WTC11 (cell line): ENCODE measurements at regions not wholly inside any gene's neighbourhood (a gene's known extent, or its start where the extent isn't known, plus 50 kb on each side); places are given as distances from the start of the nearest gene placed in this dataset.

ENCODE experiments used
- ATAC-seq: fragments of 200-7000 bp; cut with Tn5 transposase; 2 replicates; pipeline ENCODE4 v1.10.0; 2021; ENCODE audit warnings: mild to moderate bottlenecking, moderate library complexity
- CTCF ChIA-PET: fragments of 300-600 bp; sonication (Branson Sonifier 250); formaldehyde crosslinking; loops from one replicate; lab custom pipeline; 2021; ENCODE audit warnings: antibody characterized with exemption; lab: Charles Lee
- POLR2A ChIA-PET: fragments of 350-600 bp; sonication (Branson Sonifier 250); formaldehyde crosslinking; loops from one replicate; lab custom pipeline; 2021; ENCODE audit warnings: antibody characterized with exemption; lab: Charles Lee
- DNase-seq: peaks from one replicate; pipeline ENCODE4 v3.0.0; 2021; ENCODE audit warnings: low spot score
- H3K27ac Mint-ChIP-seq: 2 replicates; pipeline ENCODE4 v1.8.0; 2021; ENCODE audit warnings: mixed read lengths
- H3K27me3 Mint-ChIP-seq: 2 replicates; pipeline ENCODE4 v1.8.0; 2021; ENCODE audit warnings: low read depth, mild to moderate bottlenecking, moderate library complexity, mixed read lengths
- H3K36me3 Mint-ChIP-seq: 2 replicates; pipeline ENCODE4 v1.8.0; 2021; ENCODE audit warnings: mixed read lengths
- H3K4me1 Mint-ChIP-seq: 2 replicates; pipeline ENCODE4 v1.8.0; 2022; ENCODE audit warnings: mixed read lengths
- H3K4me3 Mint-ChIP-seq: 2 replicates; pipeline ENCODE4 v1.8.0; 2021; ENCODE audit warnings: mild to moderate bottlenecking, moderate library complexity, mixed read lengths
- H3K9me3 Mint-ChIP-seq: 2 replicates; pipeline ENCODE4 v1.8.0; 2021; ENCODE audit warnings: mixed read lengths
- CREB1 ChIP-seq: sonication (generic); formaldehyde crosslinking; IDR thresholded peaks from 2 replicates; pipeline ENCODE4 v1.8.0; 2023; ENCODE audit warnings: mild to moderate bottlenecking, missing genetic modification reagents
- ELF4 ChIP-seq: sonication (generic); formaldehyde crosslinking; IDR thresholded peaks from 2 replicates; pipeline ENCODE4 v1.8.1; 2022; ENCODE audit warnings: low read depth, mild to moderate bottlenecking, moderate library complexity, missing genetic modification reagents
- EMX1 ChIP-seq: fragments of 250-450 bp; sonication (Bioruptor Pico); IDR thresholded peaks from 2 replicates; pipeline ENCODE4 v1.8.0; 2021; ENCODE audit warnings: mild to moderate bottlenecking
- NFYB ChIP-seq: sonication (generic); formaldehyde crosslinking; conservative IDR thresholded peaks from 2 replicates; pipeline ENCODE4 v1.8.0; 2022; ENCODE audit warnings: low read depth, missing genetic modification reagents
- PRRX2 ChIP-seq: fragments of 250-450 bp; sonication (Bioruptor Pico); IDR thresholded peaks from 2 replicates; pipeline ENCODE4 v1.8.0; 2021; ENCODE audit warnings: mild to moderate bottlenecking
- SMAD3 ChIP-seq: sonication (generic); formaldehyde crosslinking; IDR thresholded peaks from 2 replicates; pipeline ENCODE4 v1.8.0; 2022; ENCODE audit warnings: missing genetic modification reagents, mild to moderate bottlenecking, borderline replicate concordance
- SP1 ChIP-seq: sonication (generic); formaldehyde crosslinking; conservative IDR thresholded peaks from 2 replicates; pipeline ENCODE4 v1.8.1; 2022; ENCODE audit warnings: missing genetic modification reagents
- TP53 ChIP-seq: sonication (generic); formaldehyde crosslinking; IDR thresholded peaks from 2 replicates; pipeline ENCODE4 v1.8.1; 2023; ENCODE audit warnings: mild to moderate bottlenecking, missing genetic modification reagents
- ZNF219 ChIP-seq: sonication (generic); formaldehyde crosslinking; IDR thresholded peaks from 2 replicates; pipeline ENCODE4 v1.8.0; 2023; ENCODE audit warnings: missing genetic modification reagents, mild to moderate bottlenecking, borderline replicate concordance
- ZNF396 ChIP-seq: fragments of 250-450 bp; sonication (Bioruptor Pico); IDR thresholded peaks from 2 replicates; pipeline ENCODE4 v1.8.0; 2021; ENCODE audit warnings: mild to moderate bottlenecking, moderate library complexity, borderline replicate concordance
- TF ChIP-seq, protein P1 (sequence below): fragments of 200-600 bp; IDR thresholded peaks from 2 replicates; pipeline ENCODE4 v1.8.0; 2022; ENCODE audit warnings: antibody characterized with exemption
- TF ChIP-seq, protein P2 (sequence below): sonication (generic); formaldehyde crosslinking; IDR thresholded peaks from 2 replicates; pipeline ENCODE4 v1.8.1; 2022; ENCODE audit warnings: low read depth, missing genetic modification reagents, borderline replicate concordance
- TF ChIP-seq, protein P3 (sequence below): sonication (generic); formaldehyde crosslinking; IDR thresholded peaks from 2 replicates; pipeline ENCODE4 v1.8.1; 2022; ENCODE audit warnings: low read depth, mild to moderate bottlenecking, moderate library complexity, missing genetic modification reagents, borderline replicate concordance
- TF ChIP-seq, protein P4 (sequence below): fragments of 250-450 bp; sonication (Bioruptor Pico); IDR thresholded peaks from 2 replicates; pipeline ENCODE4 v1.9.0; 2021; ENCODE audit warnings: moderate library complexity, mild to moderate bottlenecking, inconsistent platforms, borderline replicate concordance
- TF ChIP-seq, protein P5 (sequence below): sonication (generic); formaldehyde crosslinking; IDR thresholded peaks from 2 replicates; pipeline ENCODE4 v1.8.1; 2023; ENCODE audit warnings: mild to moderate bottlenecking, missing genetic modification reagents, moderate library complexity
- TF ChIP-seq, protein P6 (sequence below): sonication (generic); formaldehyde crosslinking; IDR thresholded peaks from 2 replicates; pipeline ENCODE4 v1.8.0; 2022; ENCODE audit warnings: mild to moderate bottlenecking, missing genetic modification reagents
- TF ChIP-seq, protein P7 (sequence below): sonication (generic); formaldehyde crosslinking; IDR thresholded peaks from 2 replicates; pipeline ENCODE4 v1.8.1; 2022; ENCODE audit warnings: mild to moderate bottlenecking, moderate library complexity, missing genetic modification reagents

DNA sequence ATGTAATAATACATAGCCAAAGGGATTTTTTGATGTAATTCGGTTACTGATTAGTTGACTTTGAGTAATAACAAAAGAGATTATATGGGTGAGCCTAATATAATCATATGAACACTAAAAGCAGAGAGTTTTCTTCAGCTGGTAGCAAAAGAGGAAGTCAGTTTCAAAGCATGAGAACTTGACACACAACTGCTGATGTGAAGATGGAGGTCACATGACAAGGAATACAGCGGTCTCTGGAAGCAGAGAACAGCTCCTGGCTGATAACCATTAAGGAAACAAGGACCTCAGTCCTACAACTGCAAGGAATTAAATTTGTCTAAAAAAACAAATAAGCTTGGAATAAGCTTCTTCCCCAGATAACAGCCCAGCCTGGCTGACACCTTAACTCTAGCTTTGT, 119.1 kb upstream of the PRNP start (continued):
- TF ChIP-seq EMX1 (CRISPR knock-in tag) = no peak

DNA sequence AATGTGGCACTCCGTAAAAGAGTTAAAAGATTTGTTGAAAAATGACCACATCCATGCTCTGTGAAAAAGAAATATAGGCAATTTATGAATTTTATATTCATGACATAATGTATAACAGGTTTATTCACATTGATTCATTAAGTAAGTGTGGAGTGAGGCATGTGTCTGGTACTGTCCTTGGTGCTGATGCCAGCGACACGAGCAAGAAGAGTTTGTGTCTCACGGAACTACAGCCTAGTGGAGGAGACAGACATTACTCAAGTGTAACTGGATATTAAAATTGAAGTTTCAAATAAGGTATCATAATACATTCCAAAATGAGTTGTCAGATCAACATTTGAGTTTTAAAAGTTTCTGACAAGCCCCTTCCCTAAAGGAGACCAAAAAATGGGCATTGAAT, 122.7 kb upstream of the PRNP start:
- ChIA-PET POLR2A (no interaction called here), CTCF (no interaction called here)
- peak; percentile 47 for DNase-seq
- H3K9me3 Mint-ChIP-seq = peaks cover 16% of the 10 kb centered on the region
- H3K36me3 Mint-ChIP-seq = no peaks in the 10 kb centered on the region
- TF ChIP-seq, protein P1, sequence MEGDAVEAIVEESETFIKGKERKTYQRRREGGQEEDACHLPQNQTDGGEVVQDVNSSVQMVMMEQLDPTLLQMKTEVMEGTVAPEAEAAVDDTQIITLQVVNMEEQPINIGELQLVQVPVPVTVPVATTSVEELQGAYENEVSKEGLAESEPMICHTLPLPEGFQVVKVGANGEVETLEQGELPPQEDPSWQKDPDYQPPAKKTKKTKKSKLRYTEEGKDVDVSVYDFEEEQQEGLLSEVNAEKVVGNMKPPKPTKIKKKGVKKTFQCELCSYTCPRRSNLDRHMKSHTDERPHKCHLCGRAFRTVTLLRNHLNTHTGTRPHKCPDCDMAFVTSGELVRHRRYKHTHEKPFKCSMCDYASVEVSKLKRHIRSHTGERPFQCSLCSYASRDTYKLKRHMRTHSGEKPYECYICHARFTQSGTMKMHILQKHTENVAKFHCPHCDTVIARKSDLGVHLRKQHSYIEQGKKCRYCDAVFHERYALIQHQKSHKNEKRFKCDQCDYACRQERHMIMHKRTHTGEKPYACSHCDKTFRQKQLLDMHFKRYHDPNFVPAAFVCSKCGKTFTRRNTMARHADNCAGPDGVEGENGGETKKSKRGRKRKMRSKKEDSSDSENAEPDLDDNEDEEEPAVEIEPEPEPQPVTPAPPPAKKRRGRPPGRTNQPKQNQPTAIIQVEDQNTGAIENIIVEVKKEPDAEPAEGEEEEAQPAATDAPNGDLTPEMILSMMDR = no peak
- TF ChIP-seq, protein P2, sequence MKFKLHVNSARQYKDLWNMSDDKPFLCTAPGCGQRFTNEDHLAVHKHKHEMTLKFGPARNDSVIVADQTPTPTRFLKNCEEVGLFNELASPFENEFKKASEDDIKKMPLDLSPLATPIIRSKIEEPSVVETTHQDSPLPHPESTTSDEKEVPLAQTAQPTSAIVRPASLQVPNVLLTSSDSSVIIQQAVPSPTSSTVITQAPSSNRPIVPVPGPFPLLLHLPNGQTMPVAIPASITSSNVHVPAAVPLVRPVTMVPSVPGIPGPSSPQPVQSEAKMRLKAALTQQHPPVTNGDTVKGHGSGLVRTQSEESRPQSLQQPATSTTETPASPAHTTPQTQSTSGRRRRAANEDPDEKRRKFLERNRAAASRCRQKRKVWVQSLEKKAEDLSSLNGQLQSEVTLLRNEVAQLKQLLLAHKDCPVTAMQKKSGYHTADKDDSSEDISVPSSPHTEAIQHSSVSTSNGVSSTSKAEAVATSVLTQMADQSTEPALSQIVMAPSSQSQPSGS = no peak
- no peak for TF ChIP-seq PRRX2
- TF ChIP-seq, protein P3, sequence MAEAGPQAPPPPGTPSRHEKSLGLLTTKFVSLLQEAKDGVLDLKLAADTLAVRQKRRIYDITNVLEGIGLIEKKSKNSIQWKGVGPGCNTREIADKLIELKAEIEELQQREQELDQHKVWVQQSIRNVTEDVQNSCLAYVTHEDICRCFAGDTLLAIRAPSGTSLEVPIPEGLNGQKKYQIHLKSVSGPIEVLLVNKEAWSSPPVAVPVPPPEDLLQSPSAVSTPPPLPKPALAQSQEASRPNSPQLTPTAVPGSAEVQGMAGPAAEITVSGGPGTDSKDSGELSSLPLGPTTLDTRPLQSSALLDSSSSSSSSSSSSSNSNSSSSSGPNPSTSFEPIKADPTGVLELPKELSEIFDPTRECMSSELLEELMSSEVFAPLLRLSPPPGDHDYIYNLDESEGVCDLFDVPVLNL (CRISPR knock-in tag) = no peak
- TF ChIP-seq, protein P4, sequence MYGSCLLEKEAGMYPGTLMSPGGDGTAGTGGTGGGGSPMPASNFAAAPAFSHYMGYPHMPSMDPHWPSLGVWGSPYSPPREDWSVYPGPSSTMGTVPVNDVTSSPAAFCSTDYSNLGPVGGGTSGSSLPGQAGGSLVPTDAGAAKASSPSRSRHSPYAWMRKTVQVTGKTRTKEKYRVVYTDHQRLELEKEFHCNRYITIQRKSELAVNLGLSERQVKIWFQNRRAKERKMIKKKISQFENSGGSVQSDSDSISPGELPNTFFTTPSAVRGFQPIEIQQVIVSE (CRISPR knock-in tag) = no peak
- ATAC-seq = peak; percentile 60; the same call in 1 of the 2 replicates
- no peak overlapping the region for H3K4me3 Mint-ChIP-seq
- peaks cover 14% of the 10 kb centered on the region for H3K27me3 Mint-ChIP-seq
- H3K4me1 Mint-ChIP-seq = peaks cover 6% of the 10 kb centered on the region
- no peak overlapping the region for H3K27ac Mint-ChIP-seq

DNA sequence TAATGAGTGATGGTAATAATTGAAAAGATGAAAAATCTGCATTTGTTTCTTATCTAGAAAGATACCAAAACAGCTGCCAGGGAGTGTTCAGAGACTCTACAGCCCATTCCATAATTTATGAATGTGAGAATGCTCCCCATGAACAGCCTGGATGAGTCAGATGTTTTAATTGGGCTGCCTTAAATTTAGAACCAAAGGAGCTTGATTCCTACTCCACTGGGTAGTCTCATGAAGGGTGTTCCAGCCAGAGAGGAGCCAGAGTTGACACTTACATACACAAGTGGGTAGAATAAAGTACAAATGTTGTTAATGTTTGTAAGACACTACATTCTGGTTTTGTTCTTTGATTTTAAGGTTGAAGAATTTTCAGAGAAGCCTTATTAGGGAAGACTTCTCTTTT, 123.2 kb upstream of the PRNP start:
- H3K27me3 Mint-ChIP-seq = peaks cover 14% of the 10 kb centered on the region
- no peak for ATAC-seq

DNA sequence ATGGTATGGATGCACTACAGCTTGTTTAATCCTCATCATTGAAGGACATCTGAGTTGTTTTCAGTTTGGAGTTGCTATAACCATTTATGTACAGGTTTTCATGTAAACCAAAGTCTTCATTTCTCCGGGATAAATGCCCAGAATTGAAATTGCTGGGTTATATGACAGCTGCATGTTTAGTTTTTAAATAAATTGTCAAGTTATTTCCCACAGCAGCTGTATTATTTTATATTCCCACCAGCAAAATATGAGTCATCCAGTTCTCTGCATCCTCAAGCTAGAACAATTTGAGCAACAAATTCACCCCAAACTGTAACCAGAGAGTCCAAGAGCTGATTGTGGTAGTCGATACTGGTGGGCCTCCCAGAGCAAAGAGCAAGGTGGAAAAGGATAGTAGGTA, 125.6 kb upstream of the PRNP start:
- no peak for ATAC-seq
- peaks cover 13% of the 10 kb centered on the region for H3K27me3 Mint-ChIP-seq
- no peaks in the 10 kb centered on the region for H3K36me3 Mint-ChIP-seq
- no peak for TF ChIP-seq NFYB (CRISPR knock-in tag)
- no peak for TF ChIP-seq PRRX2
- no peak for TF ChIP-seq SMAD3 (CRISPR knock-in tag)
- TF ChIP-seq TP53 (CRISPR knock-in tag) = no peak
- no peak for TF ChIP-seq ZNF396 (CRISPR knock-in tag)
- CTCF ChIA-PET = interaction anchor here (0.6 to 2.4 kb wide), 2 partner anchors 8 to 653 kb away, joined by 5 to 8 read pairs; no protein-coding TSS in a partner anchor
- peaks cover 6% of the 10 kb centered on the region for H3K4me1 Mint-ChIP-seq
- no peak for DNase-seq
- POLR2A ChIA-PET = no interaction called here
- H3K4me3 Mint-ChIP-seq = no peak overlapping the region
- peaks cover 9% of the 10 kb centered on the region for H3K9me3 Mint-ChIP-seq
- no peak overlapping the region for H3K27ac Mint-ChIP-seq

More for the DNA sequence above, 123.2 kb upstream of the PRNP start:
- peaks cover 12% of the 10 kb centered on the region for H3K9me3 Mint-ChIP-seq
- no peak overlapping the region for H3K4me3 Mint-ChIP-seq
- no peak for DNase-seq
- ChIA-PET POLR2A (no interaction called here), CTCF (no interaction called here)
- no peak for TF ChIP-seq ELF4 (CRISPR knock-in tag)
- TF ChIP-seq, protein P5, sequence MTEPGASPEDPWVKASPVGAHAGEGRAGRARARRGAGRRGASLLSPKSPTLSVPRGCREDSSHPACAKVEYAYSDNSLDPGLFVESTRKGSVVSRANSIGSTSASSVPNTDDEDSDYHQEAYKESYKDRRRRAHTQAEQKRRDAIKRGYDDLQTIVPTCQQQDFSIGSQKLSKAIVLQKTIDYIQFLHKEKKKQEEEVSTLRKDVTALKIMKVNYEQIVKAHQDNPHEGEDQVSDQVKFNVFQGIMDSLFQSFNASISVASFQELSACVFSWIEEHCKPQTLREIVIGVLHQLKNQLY = no peak
- H3K27ac Mint-ChIP-seq = no peak overlapping the region
- no peaks in the 10 kb centered on the region for H3K36me3 Mint-ChIP-seq
- H3K4me1 Mint-ChIP-seq = peaks cover 6% of the 10 kb centered on the region

DNA sequence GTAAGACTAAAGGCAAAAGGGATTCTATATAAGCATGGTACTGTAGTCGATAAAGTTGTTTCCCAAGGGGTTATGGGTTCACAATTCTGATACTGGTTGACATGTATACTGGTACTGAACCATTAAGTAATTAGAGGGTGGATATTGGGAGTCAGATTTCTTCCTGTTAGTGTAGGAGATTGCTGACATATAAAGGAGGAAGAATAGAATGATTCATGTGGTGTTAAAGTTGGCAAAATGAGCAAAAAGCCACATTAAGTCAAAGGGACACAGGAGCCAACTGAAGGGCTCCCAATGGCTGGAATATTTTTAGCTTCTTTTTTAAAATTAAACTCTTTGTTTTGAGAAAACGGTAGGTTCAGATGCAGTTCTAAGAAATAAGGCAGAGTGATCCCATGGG, 126.3 kb upstream of the PRNP start:
- H3K36me3 Mint-ChIP-seq = no peaks in the 10 kb centered on the region
- H3K27me3 Mint-ChIP-seq = peaks cover 9% of the 10 kb centered on the region
- ATAC-seq (no peak), DNase-seq (no peak)
- H3K9me3 Mint-ChIP-seq = peaks cover 5% of the 10 kb centered on the region
- no peak for TF ChIP-seq CREB1 (CRISPR knock-in tag)
- TF ChIP-seq, protein P6, sequence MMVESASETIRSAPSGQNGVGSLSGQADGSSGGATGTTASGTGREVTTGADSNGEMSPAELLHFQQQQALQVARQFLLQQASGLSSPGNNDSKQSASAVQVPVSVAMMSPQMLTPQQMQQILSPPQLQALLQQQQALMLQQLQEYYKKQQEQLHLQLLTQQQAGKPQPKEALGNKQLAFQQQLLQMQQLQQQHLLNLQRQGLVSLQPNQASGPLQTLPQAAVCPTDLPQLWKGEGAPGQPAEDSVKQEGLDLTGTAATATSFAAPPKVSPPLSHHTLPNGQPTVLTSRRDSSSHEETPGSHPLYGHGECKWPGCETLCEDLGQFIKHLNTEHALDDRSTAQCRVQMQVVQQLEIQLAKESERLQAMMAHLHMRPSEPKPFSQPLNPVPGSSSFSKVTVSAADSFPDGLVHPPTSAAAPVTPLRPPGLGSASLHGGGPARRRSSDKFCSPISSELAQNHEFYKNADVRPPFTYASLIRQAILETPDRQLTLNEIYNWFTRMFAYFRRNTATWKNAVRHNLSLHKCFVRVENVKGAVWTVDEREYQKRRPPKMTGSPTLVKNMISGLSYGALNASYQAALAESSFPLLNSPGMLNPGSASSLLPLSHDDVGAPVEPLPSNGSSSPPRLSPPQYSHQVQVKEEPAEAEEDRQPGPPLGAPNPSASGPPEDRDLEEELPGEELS (CRISPR knock-in tag) = no peak
- no peak for TF ChIP-seq SP1
- TF ChIP-seq, protein P7, sequence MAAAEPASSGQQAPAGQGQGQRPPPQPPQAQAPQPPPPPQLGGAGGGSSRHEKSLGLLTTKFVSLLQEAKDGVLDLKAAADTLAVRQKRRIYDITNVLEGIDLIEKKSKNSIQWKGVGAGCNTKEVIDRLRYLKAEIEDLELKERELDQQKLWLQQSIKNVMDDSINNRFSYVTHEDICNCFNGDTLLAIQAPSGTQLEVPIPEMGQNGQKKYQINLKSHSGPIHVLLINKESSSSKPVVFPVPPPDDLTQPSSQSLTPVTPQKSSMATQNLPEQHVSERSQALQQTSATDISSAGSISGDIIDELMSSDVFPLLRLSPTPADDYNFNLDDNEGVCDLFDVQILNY = no peak
- TF ChIP-seq ZNF219 (CRISPR knock-in tag) = no peak
- TF ChIP-seq, all 79 proteins: peak for 0
- ChIA-PET CTCF (interaction anchor here (2.4 kb wide), 1 partner anchor 9 kb away, joined by 8 read pairs; no protein-coding TSS in a partner anchor), POLR2A (no interaction called here)
- no peak overlapping the region for H3K4me3 Mint-ChIP-seq
- H3K27ac Mint-ChIP-seq = no peak overlapping the region
- peaks cover 6% of the 10 kb centered on the region for H3K4me1 Mint-ChIP-seq
